Progenitor cell of endocrine pancreas (in vitro differentiated cells): ENCODE measurements at regions not wholly inside any gene's neighbourhood (a gene's known extent, or its start where the extent isn't known, plus 50 kb on each side); places are given as distances from the start of the nearest gene placed in this dataset.

Experiments used
- DNase-seq: peaks from one replicate; pipeline ENCODE4 v3.0.0; 2021; ENCODE audit warnings: low spot score; ENCODE audit not compliant: unreplicated experiment
- H3K27ac Mint-ChIP-seq: 2 replicates; pipeline ENCODE4 v1.8.0; 2021; ENCODE audit warnings: mild to moderate bottlenecking, moderate library complexity, mixed read lengths
- H3K27me3 Mint-ChIP-seq: 2 replicates; pipeline ENCODE4 v1.8.0; 2021; ENCODE audit warnings: mixed read lengths
- H3K36me3 Mint-ChIP-seq: 2 replicates; pipeline ENCODE4 v1.8.0; 2022; ENCODE audit warnings: mixed read lengths; ENCODE audit not compliant: insufficient read depth
- H3K4me1 Mint-ChIP-seq: 2 replicates; pipeline ENCODE4 v1.8.0; 2021; ENCODE audit warnings: low read depth, mixed read lengths
- H3K4me3 Mint-ChIP-seq: 2 replicates; pipeline ENCODE4 v1.8.0; 2021; ENCODE audit warnings: low read depth, mild to moderate bottlenecking, moderate library complexity, mixed read lengths
- H3K9me3 Mint-ChIP-seq: 2 replicates; pipeline ENCODE4 v1.8.0; 2021; ENCODE audit warnings: low read depth, mixed read lengths
- CTCF ChIP-seq: fragments of 200-600 bp; sonication (generic); IDR thresholded peaks from one replicate; pipeline ENCODE4 v1.5.0; 2021; ENCODE audit warnings: antibody characterized with exemption, mild to moderate bottlenecking; ENCODE audit not compliant: unreplicated experiment

GRCh38 chr1:118659646-118660045, 328.5 kb downstream of the TBX15 start:
- Mint-ChIP-seq H3K9me3 (peaks cover 10% of the 10 kb centered on the region), H3K36me3 (no peaks in the 10 kb centered on the region), H3K4me1 (no peaks in the 10 kb centered on the region), H3K27ac (no peak overlapping the region), H3K27me3 (no peaks in the 10 kb centered on the region), H3K4me3 (no peak overlapping the region)
- no peak for TF ChIP-seq CTCF
- DNase-seq, result no peak

- peaks cover 8% of the 10 kb centered on the region for H3K9me3 Mint-ChIP-seq
- H3K36me3 Mint-ChIP-seq, result no peaks in the 10 kb centered on the region
- DNase-seq, result no peak
- H3K4me1 Mint-ChIP-seq, result no peaks in the 10 kb centered on the region
- no peaks in the 10 kb centered on the region for H3K27me3 Mint-ChIP-seq
- H3K4me3 Mint-ChIP-seq, result no peak overlapping the region
- no peak for TF ChIP-seq CTCF
- no peak overlapping the region for H3K27ac Mint-ChIP-seq
Measured at GRCh38 chr1:118650107-118650807, 337.9 kb downstream of the TBX15 start.

- Mint-ChIP-seq H3K27ac (no peak overlapping the region), H3K9me3 (peaks cover 4% of the 10 kb centered on the region), H3K4me3 (no peak overlapping the region), H3K4me1 (no peaks in the 10 kb centered on the region), H3K27me3 (no peaks in the 10 kb centered on the region), H3K36me3 (no peaks in the 10 kb centered on the region)
- DNase-seq, result no peak
- TF ChIP-seq CTCF, result no peak
Measured at GRCh38 chr1:118649369-118650106, 338.6 kb downstream of the TBX15 start.

- Mint-ChIP-seq H3K4me1 (no peaks in the 10 kb centered on the region), H3K27ac (no peak overlapping the region), H3K27me3 (no peaks in the 10 kb centered on the region), H3K36me3 (no peaks in the 10 kb centered on the region), H3K9me3 (peaks cover 31% of the 10 kb centered on the region), H3K4me3 (no peak overlapping the region)
- no peak for TF ChIP-seq CTCF
- no peak for DNase-seq
Measured at GRCh38 chr1:118636004-118636403, 352.1 kb downstream of the TBX15 start.

GRCh38 chr1:118627435-118627834, 360.7 kb downstream of the TBX15 start:
- H3K4me3 Mint-ChIP-seq, result no peak overlapping the region
- no peaks in the 10 kb centered on the region for H3K27me3 Mint-ChIP-seq
- H3K9me3 Mint-ChIP-seq, result peaks cover 6% of the 10 kb centered on the region
- no peak for TF ChIP-seq CTCF
- no peaks in the 10 kb centered on the region for H3K4me1 Mint-ChIP-seq
- no peak for DNase-seq
- H3K36me3 Mint-ChIP-seq, result no peaks in the 10 kb centered on the region
- no peak overlapping the region for H3K27ac Mint-ChIP-seq
